Left lobe of liver (tissue), 2 donors: ENCODE measurements at regions not wholly inside any gene's neighbourhood (a gene's known extent, or its start where the extent isn't known, plus 50 kb on each side); places are given as distances from the start of the nearest gene placed in this dataset.
A peak's percentile ranks its signal among the peaks of the same experiment; 100 is the strongest.

ENCODE experiments used
- ATAC-seq: fragments of 200-7000 bp; cut with Tn5 transposase; one replicate; pipeline ENCODE4 v1.9.1; 2020; ENCODE audit warnings: mild to moderate bottlenecking, moderate library complexity
- DNase-seq: peaks from one replicate; pipeline ENCODE4 v3.0.0-alpha.2; 2020; ENCODE audit warnings: low spot score
- donor health status: DM: no; HTN: no; CAD: no; lungs with moderate emphysema.
- donor health status: DM: no; HTN: yes; CAD: no.

DNA sequence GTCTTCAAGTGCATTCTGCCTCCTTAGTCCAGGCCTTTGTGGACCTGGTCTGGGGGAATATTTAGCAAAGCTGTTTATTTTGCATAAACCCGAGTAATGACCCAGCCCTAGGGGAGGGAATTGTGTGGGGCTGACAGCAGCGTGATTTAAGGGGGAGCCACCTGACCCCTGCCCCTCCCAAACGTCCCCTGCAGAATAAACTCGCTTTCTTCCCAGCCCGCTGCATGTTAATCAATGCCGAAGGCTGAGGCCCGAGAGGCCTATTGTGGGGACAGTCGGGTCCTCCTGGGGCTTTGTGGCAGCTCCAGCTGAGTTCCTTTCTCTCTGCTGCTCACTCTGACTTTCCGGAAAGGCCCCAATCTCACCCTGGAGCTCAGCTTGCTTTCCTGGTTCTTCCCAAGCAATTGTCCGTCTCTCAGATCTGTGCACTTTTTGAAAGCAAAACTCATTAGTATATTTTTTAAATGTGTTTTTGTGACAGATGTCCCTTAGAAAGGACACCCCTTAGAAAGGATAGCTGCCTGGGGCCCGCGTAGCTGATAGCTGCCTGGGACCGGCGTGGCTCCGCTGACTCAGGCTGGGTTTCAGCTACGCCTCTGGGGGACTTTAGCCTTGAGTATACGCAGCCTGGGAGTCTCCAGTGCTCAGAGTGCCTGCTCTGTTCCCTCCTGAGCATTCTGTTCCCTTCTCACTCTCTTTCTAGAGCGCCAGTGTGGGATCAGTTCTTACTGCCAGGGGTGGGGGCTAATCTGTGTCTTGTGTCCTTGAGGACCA lies 158.3 kb downstream of the GLI2 start:
- no peak for ATAC-seq
- no peak for DNase-seq

GRCh38 chr2:120894966-120895365 lies 159.3 kb downstream of the GLI2 start:
- no peak for ATAC-seq
- DNase-seq = no peak

- no peak for DNase-seq
- no peak for ATAC-seq
Measured at GRCh38 chr2:120896126-120896525, 160.5 kb downstream of the GLI2 start.

GRCh38 chr2:120896901-120897300 lies 161.2 kb downstream of the GLI2 start:
- DNase-seq (no peak), ATAC-seq (no peak)

GRCh38 chr2:120897399-120897798 lies 161.7 kb downstream of the GLI2 start:
- ATAC-seq (no peak), DNase-seq (no peak)

- no peak for DNase-seq
- no peak for ATAC-seq
Measured at GRCh38 chr2:120898496-120898895, 162.8 kb downstream of the GLI2 start.

- no peak for DNase-seq
- ATAC-seq = peak; percentile 31
Measured at GRCh38 chr2:120898961-120899750, 163.5 kb downstream of the GLI2 start.

DNA sequence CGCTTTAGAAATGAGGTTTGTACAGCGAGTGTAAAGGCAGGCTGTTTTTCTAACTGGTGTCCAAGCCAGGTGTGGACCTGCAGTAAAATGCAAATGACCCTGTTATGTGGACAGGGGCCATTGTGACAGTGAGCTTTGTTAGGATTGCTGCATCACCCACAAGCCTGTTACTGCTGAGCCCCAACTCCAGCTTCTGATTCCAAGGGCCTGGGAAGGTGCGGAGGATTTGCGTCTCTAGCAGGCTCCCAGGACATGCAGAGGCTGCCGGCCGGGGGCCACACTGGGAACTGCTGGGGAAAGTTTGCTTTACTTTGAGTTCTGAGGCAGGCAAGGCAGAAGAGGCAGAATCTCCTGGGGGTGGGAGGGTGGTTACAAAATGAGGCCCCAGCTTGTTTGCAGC lies 164.1 kb downstream of the GLI2 start:
- ATAC-seq (no peak), DNase-seq (no peak)

DNA sequence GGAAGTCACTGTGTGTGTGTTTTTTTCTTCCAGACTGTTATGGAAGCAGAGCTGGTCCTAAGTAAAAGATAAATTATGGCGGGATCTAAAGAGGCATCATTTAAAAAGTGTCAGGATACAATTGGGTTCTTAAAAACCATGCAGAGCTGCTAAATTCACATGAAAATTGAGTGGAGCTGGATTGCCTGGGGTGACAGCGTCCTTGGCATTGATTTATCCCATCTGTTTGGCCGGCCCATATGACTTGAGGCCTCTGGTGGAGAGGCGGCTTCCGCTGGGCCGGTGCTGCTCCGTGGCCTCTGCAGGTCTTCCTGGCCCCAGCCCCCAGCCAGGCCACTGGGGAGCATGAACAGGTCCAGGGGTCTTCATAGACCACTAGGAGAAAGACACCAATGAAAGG lies 165.5 kb downstream of the GLI2 start:
- ATAC-seq (no peak), DNase-seq (no peak)

DNA sequence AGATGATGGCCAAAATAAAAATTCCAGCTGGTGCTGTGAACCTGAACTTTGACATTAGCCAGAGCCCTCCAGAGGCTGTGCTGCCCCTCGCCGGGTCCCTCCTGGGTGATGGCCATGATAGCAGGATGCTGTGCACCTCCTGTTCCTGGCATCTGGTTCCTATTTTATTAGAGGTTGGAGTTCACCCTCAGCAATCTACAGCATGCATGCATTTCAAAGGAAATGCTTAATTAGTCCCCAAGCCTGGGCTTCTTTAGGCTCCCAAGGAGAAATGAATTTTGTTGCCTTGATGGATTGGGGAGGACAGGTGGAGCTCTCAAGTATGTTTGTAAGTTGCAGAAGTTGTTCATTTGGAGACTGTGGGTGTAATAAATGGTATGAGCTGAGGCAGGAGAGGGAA lies 166.9 kb downstream of the GLI2 start:
- DNase-seq = no peak

GRCh38 chr2:120904379-120904778 lies 168.7 kb downstream of the GLI2 start:
- ATAC-seq (no peak), DNase-seq (no peak)

More for the DNA sequence above, 166.9 kb downstream of the GLI2 start:
- no peak for ATAC-seq

- ATAC-seq = no peak
- no peak for DNase-seq
Measured at GRCh38 chr2:120904830-120905234, 169.2 kb downstream of the GLI2 start.

DNA sequence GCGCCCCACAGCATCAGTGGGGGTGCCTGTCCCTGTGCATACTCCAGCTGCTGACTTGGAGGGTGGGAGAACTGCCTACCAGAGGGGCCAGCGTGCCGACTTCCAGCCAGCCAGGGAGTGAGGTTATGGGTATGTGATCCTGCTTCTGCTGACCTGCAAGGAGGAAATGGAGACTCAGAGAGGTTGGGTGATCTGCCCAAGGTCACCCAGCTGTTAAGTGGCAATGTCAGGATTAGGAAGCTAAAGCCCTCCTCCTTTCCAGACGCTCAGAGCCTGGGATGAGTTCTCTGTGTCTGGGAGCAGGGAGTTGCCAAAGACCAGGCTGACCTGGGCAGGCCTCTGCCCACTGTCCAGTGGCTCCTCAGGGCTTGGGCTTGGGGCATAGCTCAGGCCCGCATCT lies 169.6 kb downstream of the GLI2 start:
- no peak for DNase-seq
- ATAC-seq = no peak

- no peak for DNase-seq
Measured at GRCh38 chr2:120905824-120906571, 170.3 kb downstream of the GLI2 start.

GRCh38 chr2:120906914-120907313 lies 171.2 kb downstream of the GLI2 start:
- ATAC-seq = no peak
- DNase-seq = no peak

More at GRCh38 chr2:120905824-120906571, 170.3 kb downstream of the GLI2 start:
- no peak for ATAC-seq

- ATAC-seq = no peak
Measured at GRCh38 chr2:120907822-120908221, 172.2 kb downstream of the GLI2 start.

DNA sequence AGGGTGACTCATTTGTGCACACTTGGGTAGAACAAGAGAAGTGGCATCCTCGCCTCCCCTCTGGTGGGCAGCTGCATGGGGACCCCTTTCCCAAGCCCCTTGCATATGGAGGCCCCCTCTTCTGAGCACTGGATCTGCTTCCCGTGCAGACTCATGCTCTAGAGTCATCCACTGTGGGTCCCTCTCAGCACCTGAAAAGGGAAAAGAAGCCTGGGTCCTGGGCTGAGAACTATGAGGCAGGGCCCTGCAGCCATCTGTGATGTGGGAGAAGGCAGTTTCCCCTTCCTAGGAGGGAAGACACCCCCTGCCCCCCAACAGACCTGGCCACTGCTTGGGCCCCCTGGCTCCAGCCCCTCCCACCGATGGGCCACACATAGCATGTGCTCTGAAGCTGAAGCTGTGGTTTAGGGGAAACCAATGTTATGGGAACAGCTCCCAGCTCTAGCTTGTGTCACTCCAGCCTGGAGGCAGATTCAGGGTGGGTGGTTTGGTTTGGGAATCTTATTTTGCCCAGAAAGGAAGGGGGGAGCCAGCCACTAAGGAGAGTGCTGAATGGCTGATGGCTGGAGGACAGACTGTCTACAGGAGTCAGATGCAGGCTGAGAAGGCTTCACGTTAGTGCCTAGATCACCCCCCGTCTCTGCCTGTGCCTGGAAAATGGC lies 172.8 kb downstream of the GLI2 start:
- ATAC-seq (no peak), DNase-seq (no peak)

More at GRCh38 chr2:120907822-120908221, 172.2 kb downstream of the GLI2 start:
- DNase-seq = no peak

GRCh38 chr2:120909102-120909501 lies 173.4 kb downstream of the GLI2 start:
- ATAC-seq (no peak), DNase-seq (no peak)

DNA sequence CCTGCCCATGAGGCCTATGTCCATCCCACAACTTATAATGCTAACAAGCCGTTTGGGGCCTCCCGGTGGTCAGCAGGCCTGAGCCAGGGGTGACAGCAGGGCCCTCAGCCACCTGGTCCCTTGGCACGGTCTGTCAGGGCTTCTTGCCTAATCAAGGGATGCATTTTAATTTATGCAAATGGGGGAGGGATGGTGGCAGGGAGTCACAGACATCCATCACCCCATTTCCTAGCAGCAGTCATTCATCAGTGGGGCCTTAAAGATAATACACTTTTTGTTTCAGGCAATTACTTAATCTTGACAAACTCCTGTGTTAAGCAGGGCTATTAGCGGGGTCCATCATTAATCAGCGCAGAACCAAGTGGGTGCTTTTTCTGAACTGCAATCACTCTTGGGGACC lies 174.5 kb downstream of the GLI2 start:
- ATAC-seq = no peak
- DNase-seq = no peak

GRCh38 chr2:120910956-120911951 lies 175.6 kb downstream of the GLI2 start:
- DNase-seq = no peak
- no peak for ATAC-seq
